PFSK-1 (cell line): ENCODE measurements at regions not wholly inside any gene's neighbourhood (a gene's known extent, or its start where the extent isn't known, plus 50 kb on each side); places are given as distances from the start of the nearest gene placed in this dataset.

ENCODE experiments used
- POLR2AphosphoS5 ChIP-seq: IDR thresholded peaks from 2 replicates; pipeline ENCODE4 v1.6.1; 2012; ENCODE audit warnings: low read depth, mild to moderate bottlenecking, control low read depth, low read length, moderate library complexity
- REST ChIP-seq, 2 experiments: IDR thresholded peaks; 2 replicates each; pipeline versions ENCODE4 v1.6.1 to v1.8.0; 2011 to 2012; ENCODE audit warnings: low read depth in 2 of 2, low read length in 2 of 2, control low read depth in 1 of 2, inconsistent platforms in 1 of 2, mild to moderate bottlenecking in 1 of 2, moderate library complexity in 1 of 2; ENCODE audit not compliant: insufficient read depth in 1 of 2
- SIN3A ChIP-seq: IDR thresholded peaks from 2 replicates; pipeline ENCODE4 v1.6.1; 2012; ENCODE audit warnings: mild to moderate bottlenecking, low read length, moderate library complexity, borderline replicate concordance; ENCODE audit not compliant: insufficient read depth
- TAF1 ChIP-seq: IDR thresholded peaks from 2 replicates; pipeline ENCODE4 v1.6.1; 2012; ENCODE audit warnings: low read length, control low read depth, borderline replicate concordance; ENCODE audit not compliant: insufficient read depth

- no peak for TF ChIP-seq POLR2AphosphoS5
- TF ChIP-seq SIN3A: no peak
- TF ChIP-seq REST (IDR thresholded peaks at IDR 0.05; ENCODE audit: insufficient read depth in 1 of 2, low read depth in 2 of 2, low read length in 2 of 2): no peak
- no peak for TF ChIP-seq TAF1
Observed at GRCh38 chrX:20472148-20472547, 205.4 kb upstream of the RPS6KA3 start.
